Liver (tissue), 8 donors: ENCODE measurements at regions not wholly inside any gene's neighbourhood (a gene's known extent, or its start where the extent isn't known, plus 50 kb on each side); places are given as distances from the start of the nearest gene placed in this dataset.

Experiments used
- DNase-seq: peaks from one replicate; pipeline ENCODE4 v3.0.0-alpha.2; 2017; ENCODE audit warnings: low spot score
- H3K27ac ChIP-seq, 2 donors: one replicate each; pipeline ENCODE4 v1.7.0; 2013; ENCODE audit warnings: inconsistent platforms in 2 of 2, low read length in 2 of 2, control low read depth in 1 of 2, low read depth in 1 of 2, mild to moderate bottlenecking in 1 of 2
- H3K27me3 ChIP-seq, 4 donors: one replicate each; pipeline versions ENCODE4 v1.6.1 to v1.7.0; 2013; ENCODE audit warnings: low read length in 3 of 4, inconsistent platforms in 1 of 4, mild to moderate bottlenecking in 1 of 4, moderate library complexity in 1 of 4; ENCODE audit not compliant: control insufficient read depth in 4 of 4, insufficient read depth in 4 of 4
- H3K36me3 ChIP-seq, 4 donors: one replicate each; pipeline versions ENCODE4 v1.6.1 to v1.7.0; 2013; ENCODE audit warnings: low read length in 3 of 4, mild to moderate bottlenecking in 3 of 4, low read depth in 1 of 4, moderate library complexity in 1 of 4; ENCODE audit not compliant: control insufficient read depth in 4 of 4, insufficient read depth in 3 of 4
- H3K4me1 ChIP-seq, 4 donors: one replicate each; pipeline versions ENCODE4 v1.6.1 to v1.7.0; 2013; ENCODE audit warnings: low read length in 3 of 4, mild to moderate bottlenecking in 3 of 4, moderate library complexity in 1 of 4; ENCODE audit not compliant: control insufficient read depth in 4 of 4, insufficient read depth in 4 of 4
- H3K4me3 ChIP-seq, 3 donors: one replicate each; pipeline versions ENCODE4 v1.6.1 to v1.7.0; 2013; ENCODE audit warnings: low read length in 3 of 3, control low read depth in 1 of 3, low read depth in 1 of 3, mild to moderate bottlenecking in 1 of 3
- H3K9ac ChIP-seq, 2 donors: one replicate each; pipeline ENCODE4 v1.7.0; 2013; ENCODE audit warnings: low read length in 2 of 2, mild to moderate bottlenecking in 2 of 2, moderate library complexity in 2 of 2, control low read depth in 1 of 2, low read depth in 1 of 2
- H3K9me3 ChIP-seq, 4 donors: one replicate each; pipeline versions ENCODE4 v1.6.1 to v1.7.0; 2013; ENCODE audit warnings: low read length in 3 of 4; ENCODE audit not compliant: control insufficient read depth in 4 of 4
- ATF3 ChIP-seq: IDR thresholded peaks from 2 replicates; pipeline ENCODE4 v1.6.1; 2016; ENCODE audit warnings: antibody characterized with exemption
- CTCF ChIP-seq: fragments of 150-350 bp; IDR thresholded peaks from 2 replicates; pipeline ENCODE4 v1.5.1; 2017; ENCODE audit warnings: improper control_type of control experiment, low read depth, low read length; ENCODE audit not compliant: missing input control
- EGR1 ChIP-seq, 2 donors: IDR thresholded peaks; 2 replicates each; pipeline ENCODE4 v1.6.1; 2016 to 2018; ENCODE audit warnings: antibody characterized with exemption in 2 of 2, low read depth in 2 of 2
- FOXA1 ChIP-seq: IDR thresholded peaks from 2 replicates; pipeline ENCODE4 v1.6.1; 2016; ENCODE audit warnings: antibody characterized with exemption
- FOXA2 ChIP-seq: IDR thresholded peaks from 2 replicates; pipeline ENCODE4 v1.6.1; 2016; ENCODE audit warnings: antibody characterized with exemption
- GABPA ChIP-seq, 2 donors: IDR thresholded peaks in 1 of 2; conservative IDR thresholded peaks in 1 of 2; 2 replicates each; pipeline ENCODE4 v1.6.1; 2016; ENCODE audit warnings: antibody characterized with exemption in 2 of 2, mild to moderate bottlenecking in 1 of 2, moderate library complexity in 1 of 2
- HNF4G ChIP-seq: IDR thresholded peaks from 2 replicates; pipeline ENCODE4 v1.6.1; 2016; ENCODE audit warnings: antibody characterized with exemption
- JUND ChIP-seq, 2 donors: IDR thresholded peaks; 2 replicates each; pipeline ENCODE4 v1.6.1; 2016; ENCODE audit warnings: antibody characterized with exemption in 2 of 2
- RAD21 ChIP-seq, 2 donors: IDR thresholded peaks; 2 replicates each; pipeline ENCODE4 v1.6.1; 2016; ENCODE audit warnings: antibody characterized with exemption in 2 of 2, mild to moderate bottlenecking in 2 of 2
- REST ChIP-seq: IDR thresholded peaks from 2 replicates; pipeline ENCODE4 v1.6.1; 2016; ENCODE audit warnings: antibody characterized with exemption, mild to moderate bottlenecking
- RXRA ChIP-seq, 2 donors: IDR thresholded peaks; 2 replicates each; pipeline ENCODE4 v1.6.1; 2017 to 2018; ENCODE audit warnings: antibody characterized with exemption in 2 of 2, mild to moderate bottlenecking in 1 of 2
- SP1 ChIP-seq: IDR thresholded peaks from 2 replicates; pipeline ENCODE4 v1.6.1; 2018; ENCODE audit warnings: antibody characterized with exemption, mild to moderate bottlenecking
- YY1 ChIP-seq: IDR thresholded peaks from 2 replicates; pipeline ENCODE4 v1.6.1; 2016; ENCODE audit warnings: antibody characterized with exemption, mild to moderate bottlenecking
- ZBTB33 ChIP-seq: IDR thresholded peaks from 2 replicates; pipeline ENCODE4 v1.6.1; 2016; ENCODE audit warnings: antibody characterized with exemption
- WGBS: extraction: QIAGEN DNeasy Blood & Tissue Kit; methylation state at CpG from one replicate; pipeline ENCODE4 v1.1.7; 2013; 5-methylcytosine and 5-hydroxymethylcytosine counted together
- donor health status: healthy.
- donor health status: healthy.
- donor health status: healthy.
- donor health status: healthy.
- donor health status: healthy.

GRCh38 chr10:36336315-36336714 lies 694.2 kb upstream of the FZD8 start:
- Histone ChIP-seq H3K27me3 (peaks cover 0 to 2% (median 0%) of the 10 kb centered on the region in 4 donors), H3K4me3 (no peak overlapping the region), H3K9me3 (no peaks in the 10 kb centered on the region), H3K9ac (no peak overlapping the region), H3K27ac (no peak overlapping the region), H3K36me3 (no peaks in the 10 kb centered on the region), H3K4me1 (no peaks in the 10 kb centered on the region)
- no peak for TF ChIP-seq FOXA2
- TF ChIP-seq JUND (IDR thresholded peaks at IDR 0.05): no peak
- TF ChIP-seq YY1: no peak
- no peak for TF ChIP-seq ATF3
- no peak for TF ChIP-seq HNF4G
- no peak for TF ChIP-seq EGR1 (IDR thresholded peaks at IDR 0.05; ENCODE audit: low read depth in 2 of 2)
- no peak for TF ChIP-seq REST
- no peak for TF ChIP-seq RXRA (IDR thresholded peaks at IDR 0.05)
- TF ChIP-seq ZBTB33: no peak
- TF ChIP-seq SP1: no peak
- TF ChIP-seq RAD21 (IDR thresholded peaks at IDR 0.05): no peak
- DNase-seq: no peak
- WGBS: 73% methylated on average over 2 of the region's 2 CpGs

GRCh38 chr10:36333446-36333845 lies 691.4 kb upstream of the FZD8 start:
- no peak for TF ChIP-seq ZBTB33
- no peak for TF ChIP-seq SP1
- TF ChIP-seq RXRA (IDR thresholded peaks at IDR 0.05): no peak
- TF ChIP-seq ATF3: no peak
- TF ChIP-seq CTCF: no peak
- no peak for TF ChIP-seq GABPA (IDR thresholded peaks at IDR 0.05 in 1 of 2, conservative IDR thresholded peaks at IDR 0.05 in 1 of 2)
- TF ChIP-seq FOXA2: no peak
- TF ChIP-seq FOXA1: no peak
- Histone ChIP-seq H3K4me1 (no peaks in the 10 kb centered on the region), H3K36me3 (no peaks in the 10 kb centered on the region), H3K9ac (no peak overlapping the region), H3K27me3 (peaks cover 0 to 2% (median 0%) of the 10 kb centered on the region in 4 donors), H3K27ac (no peak overlapping the region), H3K4me3 (no peak overlapping the region), H3K9me3 (no peaks in the 10 kb centered on the region)
- no peak for DNase-seq
- 79% methylated on average over 2 of the region's 2 CpGs for WGBS
